GM19328 (cell line): ENCODE measurements at regions not wholly inside any gene's neighbourhood (a gene's known extent, or its start where the extent isn't known, plus 50 kb on each side); places are given as distances from the start of the nearest gene placed in this dataset.
"Not testable (repeated sequence)": the region's sequence is repeated elsewhere in the genome, so short reads cannot be mapped to it uniquely, and the experiment has no call there.

Experiments used
- ATAC-seq: cut with Tn5 transposase; IDR thresholded peaks from one replicate; pipeline ENCODE4 v1.9.1; 2021; ENCODE audit warnings: mild to moderate bottlenecking, moderate library complexity; ENCODE audit not compliant: unreplicated experiment

DNA sequence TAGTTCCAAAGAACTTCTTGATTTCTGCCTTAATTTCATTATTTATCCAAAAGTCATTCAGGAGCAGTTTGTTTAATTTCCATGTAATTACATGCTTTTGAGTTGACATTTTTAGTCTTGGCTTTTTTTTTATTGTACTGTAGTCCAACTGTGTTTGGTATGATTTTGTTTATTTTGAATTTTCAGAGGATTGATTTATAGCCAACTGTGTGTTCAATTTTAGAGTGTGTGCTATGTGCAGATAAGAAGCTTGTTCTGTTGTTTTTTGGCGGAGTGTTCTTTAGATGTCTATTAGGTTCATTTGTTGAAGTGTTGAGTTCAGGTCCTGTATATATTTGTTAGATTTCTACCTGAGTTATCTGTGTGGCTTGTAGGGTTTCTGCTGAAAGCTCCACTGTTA is 533.6 kb downstream of the TRAM1L1 start:
- ATAC-seq = no peak

DNA sequence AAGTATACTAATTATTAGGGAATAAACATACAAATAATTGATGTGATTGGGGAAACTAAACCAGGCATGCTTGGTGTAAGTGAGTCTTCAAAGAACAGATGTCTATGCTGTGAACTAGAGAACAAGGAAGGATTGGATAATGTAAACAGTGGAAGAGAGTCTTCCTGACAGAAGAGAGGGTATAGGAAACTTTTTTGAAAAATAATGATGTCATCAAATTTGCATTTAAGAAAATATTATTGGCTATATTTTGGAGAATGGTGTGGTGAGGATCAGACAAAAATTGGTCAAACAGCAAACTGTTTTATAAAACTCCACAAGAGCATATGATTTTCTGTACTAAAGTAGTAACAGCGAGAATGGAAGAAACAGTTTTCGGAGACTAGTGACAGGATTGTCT is 537.7 kb downstream of the TRAM1L1 start:
- ATAC-seq = no peak

DNA sequence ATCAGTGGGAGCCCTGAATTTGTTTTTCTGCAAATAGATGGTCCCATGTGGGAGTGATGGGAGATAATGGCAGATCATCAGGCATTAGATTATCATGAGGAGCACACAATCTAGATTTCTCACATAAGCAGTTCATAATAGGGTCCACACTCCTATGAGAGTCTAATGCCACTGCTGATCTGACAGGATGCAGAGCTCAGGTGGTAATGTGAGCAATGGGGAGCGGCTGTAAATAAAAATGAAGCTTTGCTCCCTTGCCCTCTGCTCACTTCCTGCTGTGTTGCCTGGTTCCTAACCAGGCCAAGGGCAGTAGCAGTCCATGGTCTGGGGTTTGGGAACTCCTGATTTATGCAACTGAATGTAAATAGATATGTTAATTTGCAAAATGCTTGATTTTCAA is 538.6 kb downstream of the TRAM1L1 start:
- no peak for ATAC-seq

DNA sequence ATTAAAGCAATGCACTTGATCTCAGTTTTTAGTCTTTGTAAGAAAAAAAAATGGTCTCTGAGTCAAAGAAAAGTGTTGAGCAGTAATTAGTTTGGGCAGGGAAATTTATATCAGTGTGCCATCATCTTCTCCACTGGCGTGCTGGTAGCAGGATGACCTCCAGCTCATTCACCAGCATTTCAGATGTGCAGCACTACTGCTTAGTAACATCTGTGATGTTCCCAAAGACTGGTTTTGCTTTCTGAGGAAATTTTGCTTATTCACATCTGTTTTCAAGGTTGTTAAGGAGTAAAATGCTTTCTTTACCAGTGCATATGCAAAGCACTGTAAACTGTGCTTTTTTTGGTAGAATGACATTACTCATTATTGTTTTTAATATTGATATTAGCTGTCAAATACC is 540.4 kb downstream of the TRAM1L1 start:
- ATAC-seq = no peak

DNA sequence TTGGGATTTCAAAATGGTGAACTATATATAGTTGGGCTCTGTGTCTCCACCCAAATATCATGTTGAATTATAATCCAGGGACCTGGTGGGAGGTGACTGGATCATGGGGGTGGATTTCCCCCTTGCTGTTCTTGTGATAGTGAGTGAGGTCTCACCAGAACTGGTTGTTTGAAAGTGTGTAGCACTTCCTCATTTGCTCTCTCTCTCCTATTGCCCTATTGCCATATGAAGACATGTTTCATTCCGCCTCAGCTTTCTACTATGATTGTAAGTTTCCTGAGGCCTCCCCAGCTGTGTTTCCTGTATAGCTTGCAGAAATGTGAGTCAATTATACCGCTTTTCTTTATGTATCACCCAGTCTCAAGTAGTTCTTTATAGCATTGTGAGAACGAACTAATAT is 545.6 kb downstream of the TRAM1L1 start:
- ATAC-seq = no peak

DNA sequence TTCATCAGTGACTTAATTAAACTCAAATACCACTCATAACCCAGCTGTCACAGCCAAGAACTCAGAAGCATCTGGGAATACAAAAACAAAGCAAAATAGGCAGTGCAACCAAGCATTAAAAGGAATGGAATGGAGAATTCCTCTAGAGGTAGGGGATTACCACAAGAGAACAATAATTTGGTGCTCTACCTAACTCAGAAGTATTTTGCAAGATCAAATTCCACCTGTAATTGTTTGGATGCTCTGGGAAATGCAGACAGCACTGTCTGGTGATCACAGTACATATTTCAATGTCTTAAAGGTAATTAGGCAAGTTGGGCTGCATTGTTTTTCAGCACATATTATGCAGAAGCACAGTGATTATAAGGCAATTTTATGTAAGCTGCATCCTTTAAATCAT is 547.5 kb downstream of the TRAM1L1 start:
- no peak for ATAC-seq

DNA sequence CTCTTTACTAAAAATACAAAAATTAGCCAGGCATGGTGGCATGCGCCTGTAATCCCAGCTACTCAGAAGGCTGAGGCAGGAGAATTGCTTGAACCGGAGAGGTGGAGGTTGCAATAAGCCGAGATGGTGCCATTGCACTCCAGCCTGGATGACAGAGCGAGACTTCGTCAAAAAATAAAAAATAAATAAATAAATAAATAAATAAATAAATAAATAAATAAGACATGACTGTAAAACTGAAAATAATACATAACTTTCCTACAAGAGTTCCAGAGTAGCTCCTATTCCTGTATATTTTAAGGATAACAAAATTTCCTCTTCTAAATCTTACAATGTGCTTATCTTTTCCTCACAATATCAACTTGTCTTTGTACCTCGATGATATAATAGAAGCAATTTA is 549.4 kb downstream of the TRAM1L1 start:
- not testable (repeated sequence) for ATAC-seq

DNA sequence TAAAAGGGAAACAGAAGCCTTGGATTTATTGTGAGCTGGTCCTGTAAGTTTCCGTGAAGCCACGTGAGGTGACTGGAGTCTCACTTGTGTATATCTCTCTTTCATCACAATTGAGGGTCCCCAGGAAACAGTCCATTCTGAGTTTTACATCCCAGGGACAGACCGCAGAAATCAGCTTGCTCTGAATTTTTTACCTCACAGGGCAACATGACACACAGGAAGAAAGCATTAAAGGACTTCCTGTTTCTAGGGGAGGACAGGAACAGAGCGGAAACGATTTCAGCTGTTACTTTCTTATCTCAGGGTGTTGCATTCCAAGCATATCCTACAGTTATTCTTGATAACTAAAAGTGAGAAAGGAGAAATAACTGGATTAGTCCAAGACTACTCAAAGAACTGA is 553.5 kb downstream of the TRAM1L1 start:
- ATAC-seq = no peak

DNA sequence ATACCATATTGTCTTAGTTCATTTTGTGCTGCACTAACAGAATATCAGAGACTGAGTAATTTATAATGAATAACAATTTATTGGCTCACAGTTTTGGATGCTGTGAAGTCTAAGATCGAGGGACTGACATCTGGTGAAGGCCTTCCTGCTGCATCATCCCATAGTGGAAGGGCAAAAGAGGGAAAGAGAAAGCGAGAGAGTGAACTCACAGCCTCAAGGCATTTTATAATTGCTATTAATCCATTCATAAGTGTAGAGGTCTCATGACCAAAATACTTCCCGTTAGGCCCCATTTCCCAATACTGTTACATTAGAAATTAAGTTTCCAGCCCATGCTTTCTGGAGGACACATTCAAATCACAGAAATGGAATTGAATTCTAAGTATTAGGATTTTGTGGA is 554.4 kb downstream of the TRAM1L1 start:
- no peak for ATAC-seq

DNA sequence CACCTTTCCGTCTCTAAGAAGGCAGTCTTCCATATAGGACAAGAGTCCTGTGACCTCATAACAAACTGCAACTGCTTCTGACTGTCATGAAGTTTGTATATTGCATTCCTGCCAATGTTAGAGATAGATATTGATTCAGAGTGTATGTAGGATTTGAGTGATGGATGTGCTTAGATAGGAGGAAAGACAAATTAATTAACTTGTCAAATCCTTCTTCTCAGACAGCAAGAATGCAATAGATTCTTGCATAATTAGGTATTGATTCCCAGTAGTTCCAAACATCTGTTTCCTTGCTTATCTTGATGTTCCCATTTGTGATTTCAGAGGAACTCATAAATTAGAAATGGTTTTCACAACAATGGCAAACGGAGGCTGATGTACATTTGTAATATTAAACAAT is 555.3 kb downstream of the TRAM1L1 start:
- no peak for ATAC-seq

DNA sequence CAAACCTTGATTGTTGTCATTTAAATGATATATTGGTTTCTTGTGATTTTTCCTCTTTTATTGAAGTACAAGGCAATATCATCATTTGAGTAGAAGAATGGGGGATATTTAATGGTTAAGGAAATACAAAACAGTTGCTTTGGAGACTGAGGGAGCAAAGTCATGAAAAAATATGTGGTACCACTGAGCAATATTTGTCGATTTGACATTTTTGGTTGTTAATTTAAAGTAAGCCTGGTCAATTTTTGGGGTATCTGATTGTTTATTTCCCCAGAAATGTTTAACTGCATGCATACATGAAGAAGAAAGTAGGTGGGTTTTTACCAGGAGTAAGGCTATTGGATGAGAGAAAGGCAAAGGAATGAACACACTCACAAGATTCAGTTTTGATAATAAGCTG is 556.2 kb downstream of the TRAM1L1 start:
- no peak for ATAC-seq

DNA sequence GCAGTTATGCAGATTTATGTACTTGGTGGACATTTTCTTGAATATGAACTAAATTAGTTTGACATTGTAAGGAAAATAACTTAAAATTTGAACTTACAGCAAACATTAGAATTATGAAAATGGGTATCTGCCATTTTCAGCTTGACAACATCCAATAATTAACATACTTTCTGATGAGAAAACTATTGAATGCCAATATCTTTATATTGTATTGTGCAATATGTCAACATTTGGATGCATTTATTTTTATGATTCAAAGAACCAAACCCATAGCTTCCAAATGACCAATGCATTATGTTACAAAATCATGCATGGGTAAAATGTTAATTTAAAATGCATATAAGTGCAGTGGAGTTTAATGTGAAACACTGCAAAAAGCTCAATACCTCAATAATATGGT is 562.5 kb downstream of the TRAM1L1 start:
- no peak for ATAC-seq

DNA sequence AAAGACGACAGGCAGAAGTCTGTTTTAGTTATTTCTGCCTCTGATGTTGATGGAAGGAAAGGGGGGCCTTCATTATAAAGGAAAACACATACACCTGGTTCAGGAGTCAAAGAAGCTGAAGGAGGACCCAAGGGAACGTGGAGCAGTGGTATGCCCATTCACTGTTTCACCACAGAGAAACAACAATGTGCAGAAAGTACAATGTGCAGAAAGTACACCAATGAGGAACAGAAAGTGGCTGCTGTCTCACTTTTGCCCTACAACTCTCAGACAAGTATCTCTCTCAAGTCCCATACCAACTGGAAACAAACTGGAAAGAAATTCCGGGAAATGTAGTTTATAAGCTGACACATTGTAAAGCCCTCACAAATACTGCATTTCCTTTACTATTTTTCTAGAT is 564.5 kb downstream of the TRAM1L1 start:
- no peak for ATAC-seq

DNA sequence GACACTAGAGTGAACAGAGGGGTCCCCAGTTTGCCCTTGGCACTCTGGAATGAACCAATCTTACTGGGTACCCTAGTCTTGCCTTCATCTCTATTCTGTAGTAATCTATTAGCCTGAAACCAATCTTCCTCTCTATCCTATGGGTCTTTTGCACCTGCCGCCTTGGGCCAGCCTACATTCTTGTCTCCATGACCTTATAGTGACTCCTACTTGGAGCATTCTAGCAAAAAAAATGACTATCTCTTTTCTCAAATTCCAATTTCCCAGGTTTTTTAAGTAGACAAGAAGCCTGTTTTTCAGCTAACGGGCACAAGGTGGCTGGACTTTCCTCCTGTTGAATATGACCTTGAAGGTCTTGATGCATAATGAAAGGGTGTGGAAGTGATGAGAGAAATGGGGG is 568.7 kb downstream of the TRAM1L1 start:
- no peak for ATAC-seq

DNA sequence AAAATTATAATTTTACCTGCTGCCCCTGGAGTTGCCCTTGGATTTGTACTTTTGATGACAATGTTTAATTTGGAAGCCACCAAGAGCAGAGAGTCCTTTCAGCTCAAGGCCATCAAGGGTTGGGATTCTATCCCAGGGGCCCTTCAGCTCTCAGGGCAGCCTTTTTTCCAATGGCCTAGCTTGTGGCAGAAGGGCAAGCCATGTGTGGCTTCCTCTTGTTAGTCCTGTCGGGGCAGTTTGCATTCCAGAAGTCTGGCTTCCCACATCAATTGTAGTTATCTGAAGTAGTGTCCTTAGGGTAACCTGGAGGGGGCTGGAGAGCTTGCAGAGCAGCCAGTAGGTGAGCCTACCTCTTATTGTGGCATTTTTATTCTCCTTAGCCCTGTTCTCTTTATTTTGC is 569.4 kb downstream of the TRAM1L1 start:
- ATAC-seq = no peak

DNA sequence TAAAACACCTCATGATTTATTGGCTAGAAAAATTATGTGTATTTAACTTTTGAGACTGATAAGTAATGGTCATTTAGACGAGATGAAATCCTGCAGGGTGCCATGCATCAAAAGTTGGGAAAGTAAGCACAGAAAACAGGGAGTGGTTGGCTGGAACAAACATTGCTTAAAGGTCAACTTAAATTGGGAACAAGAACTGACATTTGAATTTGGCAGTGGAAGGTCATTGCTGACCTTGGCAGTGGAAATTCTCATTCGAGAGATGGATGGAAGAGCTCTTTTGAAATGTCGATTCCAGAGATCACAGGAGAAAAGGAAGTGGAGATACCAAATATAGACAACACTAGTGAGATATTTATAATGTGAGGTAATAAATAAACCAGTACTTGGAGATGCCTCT is 572.8 kb downstream of the TRAM1L1 start:
- no peak for ATAC-seq

DNA sequence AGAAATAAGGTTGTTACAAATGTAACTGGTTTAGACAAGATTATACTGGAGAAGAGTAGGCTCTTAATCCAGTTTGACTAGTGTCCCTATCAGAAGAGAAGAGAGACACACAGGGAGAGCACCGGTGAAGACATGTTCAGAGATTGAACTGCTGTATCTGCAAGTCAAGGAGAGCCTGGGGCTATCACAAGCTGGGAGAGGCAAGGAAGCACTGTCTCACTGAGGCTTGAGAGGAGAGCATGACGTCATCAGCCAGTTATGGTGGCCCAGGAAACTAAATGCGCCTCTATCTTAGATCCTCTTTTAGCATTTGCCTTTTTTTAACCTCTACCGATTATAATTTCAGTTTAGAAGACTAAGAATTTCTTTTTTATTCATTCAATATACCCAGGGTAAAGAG is 583.4 kb downstream of the TRAM1L1 start:
- no peak for ATAC-seq

DNA sequence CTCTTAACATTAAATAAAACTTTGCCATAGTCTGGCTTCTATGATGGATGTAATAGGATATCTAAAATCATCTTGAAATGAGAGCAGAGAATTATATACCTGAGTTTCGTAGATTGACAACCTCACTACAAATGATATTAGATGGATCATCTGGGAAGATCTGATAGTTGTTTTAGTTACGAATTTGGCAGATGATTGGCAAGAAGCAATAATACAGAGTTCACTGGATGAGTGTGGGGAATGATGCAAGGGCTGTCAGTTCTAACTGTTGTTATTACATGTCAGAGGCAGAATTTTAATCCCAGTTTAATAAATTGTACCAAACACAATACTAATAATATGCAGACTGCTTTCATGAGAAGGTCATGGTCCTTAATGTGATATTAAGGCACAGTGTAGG is 585.2 kb downstream of the TRAM1L1 start:
- ATAC-seq = no peak

DNA sequence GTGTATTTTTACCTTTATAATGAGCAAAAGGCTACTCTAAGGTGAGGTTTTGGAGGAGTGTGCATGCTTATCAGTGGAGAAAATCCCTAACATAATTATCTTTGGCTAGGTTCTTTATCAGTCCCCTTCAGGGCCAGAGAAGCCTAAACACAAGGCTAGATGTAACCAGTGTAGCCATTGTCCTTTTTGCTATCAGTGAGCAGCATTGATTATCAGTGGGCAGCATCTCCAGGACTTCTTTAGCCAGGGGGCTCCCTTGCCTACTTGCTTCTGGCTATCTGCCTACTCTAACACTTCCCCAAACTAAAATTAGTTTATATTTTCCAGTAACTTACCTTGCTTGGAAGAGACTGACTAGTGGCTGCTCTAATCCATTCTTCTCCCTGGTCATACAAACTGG is 595.6 kb downstream of the TRAM1L1 start:
- no peak for ATAC-seq

DNA sequence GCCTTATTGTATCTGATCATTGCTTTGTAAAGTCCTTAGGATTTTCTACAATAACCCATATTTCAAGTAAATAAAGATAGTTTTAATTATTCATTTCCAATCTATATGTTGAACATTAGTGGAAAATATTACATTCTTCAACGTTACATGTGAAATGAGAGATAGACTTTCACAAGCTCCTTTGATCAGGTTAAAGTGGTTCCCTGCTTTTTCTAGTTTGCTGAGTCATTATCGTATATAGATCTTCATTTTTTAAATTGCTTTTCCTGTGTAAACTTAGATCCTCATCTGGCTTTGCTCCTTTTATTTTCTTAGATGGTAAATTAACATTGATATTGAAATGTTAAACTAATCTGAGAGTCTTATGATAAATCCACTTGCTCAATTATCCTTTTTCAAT is 599.0 kb downstream of the TRAM1L1 start:
- ATAC-seq = no peak

DNA sequence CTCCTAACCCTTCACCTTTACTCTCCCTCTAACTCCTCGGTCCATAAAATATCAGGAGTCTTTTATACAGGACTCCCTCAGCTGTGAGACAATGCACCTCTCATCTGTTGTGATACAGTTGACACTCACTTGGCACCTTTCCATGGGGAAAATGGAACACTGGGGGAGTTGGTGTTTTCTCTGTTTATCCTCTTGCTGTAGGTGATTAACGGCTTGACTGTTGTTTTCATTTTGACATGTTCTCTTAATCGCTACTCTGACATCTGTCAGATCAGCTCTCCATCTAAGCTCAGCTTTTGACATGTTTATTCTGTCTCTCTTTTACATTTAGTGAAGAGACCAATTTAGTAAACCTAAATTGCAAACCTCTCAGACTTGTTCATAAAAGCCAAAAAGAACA is 604.8 kb downstream of the TRAM1L1 start:
- no peak for ATAC-seq

DNA sequence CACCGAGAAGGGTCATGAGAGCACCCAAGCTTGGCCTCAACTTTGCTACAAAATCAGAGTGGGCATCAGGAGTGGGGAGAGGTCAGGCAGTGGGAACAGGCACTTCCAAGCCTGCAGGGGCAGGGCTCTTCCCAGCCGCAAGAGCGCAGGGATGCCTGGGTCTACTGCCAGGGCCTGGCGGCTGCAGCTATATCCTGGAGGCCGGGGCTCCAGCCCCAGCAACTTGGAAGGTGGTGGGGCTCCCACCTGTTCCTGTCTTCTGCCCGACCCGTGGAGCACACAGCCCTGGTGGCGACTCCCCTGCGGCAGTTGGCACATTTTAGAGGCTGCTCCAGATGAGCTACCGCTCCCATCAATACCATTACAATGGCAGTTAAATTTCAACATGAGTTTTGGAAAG is 607.0 kb downstream of the TRAM1L1 start:
- no peak for ATAC-seq

DNA sequence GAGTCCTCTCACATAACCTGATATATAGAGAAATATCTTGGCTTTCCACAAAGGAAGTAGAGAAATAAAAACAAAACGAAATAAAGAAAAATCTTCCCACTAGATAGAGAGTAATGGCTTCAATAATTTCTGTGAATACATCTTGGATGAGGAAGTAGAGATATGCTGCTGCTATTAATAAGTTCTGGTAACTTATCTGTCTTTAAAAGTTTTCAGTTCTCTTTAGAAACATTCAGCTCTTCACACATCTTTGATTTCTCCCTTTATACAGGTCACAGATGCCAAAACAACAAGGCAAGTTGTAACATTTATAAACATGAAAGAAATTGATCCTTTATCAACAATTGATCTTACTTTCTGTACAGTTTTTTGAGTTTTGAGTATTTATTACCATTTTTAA is 615.8 kb downstream of the TRAM1L1 start:
- ATAC-seq = peak; percentile 75

DNA sequence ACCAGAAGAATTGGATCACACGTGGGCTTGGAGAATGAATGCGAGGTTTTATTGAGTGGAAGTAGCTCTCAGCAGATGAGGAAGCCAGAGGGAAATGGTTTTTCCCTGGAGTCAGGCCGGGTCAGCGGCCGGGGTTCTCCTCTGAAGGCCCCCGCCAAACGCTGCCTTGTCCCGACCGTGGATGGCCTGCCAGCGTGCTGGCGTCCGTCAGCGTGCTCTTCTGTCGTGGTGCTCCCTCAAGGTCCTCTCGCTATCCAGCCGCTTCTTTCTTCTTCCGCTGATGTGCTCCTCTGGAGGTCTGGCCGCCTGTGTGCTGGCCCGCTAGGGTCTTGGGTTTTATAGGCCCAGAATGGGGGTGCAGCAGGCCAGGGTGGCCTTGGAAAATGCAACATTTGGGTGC is 632.2 kb downstream of the TRAM1L1 start:
- no peak for ATAC-seq
